ENCODE measurements at regions not wholly inside any gene's neighbourhood (a gene's known extent, or its start where the extent isn't known, plus 50 kb on each side); places are given as distances from the start of the nearest gene placed in this dataset.

- TF ChIP-seq ZNF274 (IDR thresholded peaks at IDR 0.05; ENCODE audit: low read depth, low read length) (no peak), SUZ12 (IDR thresholded peaks at IDR 0.05; ENCODE audit: extremely low read depth, insufficient read depth, insufficient read length) (no peak)
Observed at GRCh38 chr19:31515931-31516330, 166.7 kb upstream of the TSHZ3 start.
